ENCODE measurements at regions not wholly inside any gene's neighbourhood (a gene's known extent, or its start where the extent isn't known, plus 50 kb on each side); places are given as distances from the start of the nearest gene placed in this dataset.

GRCh38 chr1:73868810-73869336 lies 329.1 kb downstream of the LRRIQ3 start:
- no peak overlapping the region for H3K4me3 Mint-ChIP-seq (ENCODE audit: low read depth)
- H3K9me3 Mint-ChIP-seq (ENCODE audit: low read depth) = peaks cover 3% of the 10 kb centered on the region
- H3K27ac Mint-ChIP-seq = no peak overlapping the region
- no peaks in the 10 kb centered on the region for H3K36me3 Mint-ChIP-seq (ENCODE audit: insufficient read depth)
- no peak for DNase-seq (ENCODE audit: low spot score, unreplicated experiment)
- H3K4me1 Mint-ChIP-seq (ENCODE audit: low read depth) = peaks cover 6% of the 10 kb centered on the region
- TF ChIP-seq, protein P1, sequence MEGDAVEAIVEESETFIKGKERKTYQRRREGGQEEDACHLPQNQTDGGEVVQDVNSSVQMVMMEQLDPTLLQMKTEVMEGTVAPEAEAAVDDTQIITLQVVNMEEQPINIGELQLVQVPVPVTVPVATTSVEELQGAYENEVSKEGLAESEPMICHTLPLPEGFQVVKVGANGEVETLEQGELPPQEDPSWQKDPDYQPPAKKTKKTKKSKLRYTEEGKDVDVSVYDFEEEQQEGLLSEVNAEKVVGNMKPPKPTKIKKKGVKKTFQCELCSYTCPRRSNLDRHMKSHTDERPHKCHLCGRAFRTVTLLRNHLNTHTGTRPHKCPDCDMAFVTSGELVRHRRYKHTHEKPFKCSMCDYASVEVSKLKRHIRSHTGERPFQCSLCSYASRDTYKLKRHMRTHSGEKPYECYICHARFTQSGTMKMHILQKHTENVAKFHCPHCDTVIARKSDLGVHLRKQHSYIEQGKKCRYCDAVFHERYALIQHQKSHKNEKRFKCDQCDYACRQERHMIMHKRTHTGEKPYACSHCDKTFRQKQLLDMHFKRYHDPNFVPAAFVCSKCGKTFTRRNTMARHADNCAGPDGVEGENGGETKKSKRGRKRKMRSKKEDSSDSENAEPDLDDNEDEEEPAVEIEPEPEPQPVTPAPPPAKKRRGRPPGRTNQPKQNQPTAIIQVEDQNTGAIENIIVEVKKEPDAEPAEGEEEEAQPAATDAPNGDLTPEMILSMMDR (IDR thresholded peaks at IDR 0.05; ENCODE audit: unreplicated experiment) = no peak
- no peaks in the 10 kb centered on the region for H3K27me3 Mint-ChIP-seq

GRCh38 chr1:73862355-73862754 lies 335.6 kb downstream of the LRRIQ3 start:
- no peak overlapping the region for H3K4me3 Mint-ChIP-seq (ENCODE audit: low read depth)
- H3K27ac Mint-ChIP-seq = peak overlapping the region; percentile 34
- TF ChIP-seq, protein P1 (IDR thresholded peaks at IDR 0.05; ENCODE audit: unreplicated experiment) = no peak
- H3K36me3 Mint-ChIP-seq (ENCODE audit: insufficient read depth) = no peaks in the 10 kb centered on the region
- DNase-seq (ENCODE audit: low spot score, unreplicated experiment) = no peak
- no peaks in the 10 kb centered on the region for H3K27me3 Mint-ChIP-seq
- H3K9me3 Mint-ChIP-seq (ENCODE audit: low read depth) = peaks cover 7% of the 10 kb centered on the region
- H3K4me1 Mint-ChIP-seq (ENCODE audit: low read depth) = peaks cover 25% of the 10 kb centered on the region

DNA sequence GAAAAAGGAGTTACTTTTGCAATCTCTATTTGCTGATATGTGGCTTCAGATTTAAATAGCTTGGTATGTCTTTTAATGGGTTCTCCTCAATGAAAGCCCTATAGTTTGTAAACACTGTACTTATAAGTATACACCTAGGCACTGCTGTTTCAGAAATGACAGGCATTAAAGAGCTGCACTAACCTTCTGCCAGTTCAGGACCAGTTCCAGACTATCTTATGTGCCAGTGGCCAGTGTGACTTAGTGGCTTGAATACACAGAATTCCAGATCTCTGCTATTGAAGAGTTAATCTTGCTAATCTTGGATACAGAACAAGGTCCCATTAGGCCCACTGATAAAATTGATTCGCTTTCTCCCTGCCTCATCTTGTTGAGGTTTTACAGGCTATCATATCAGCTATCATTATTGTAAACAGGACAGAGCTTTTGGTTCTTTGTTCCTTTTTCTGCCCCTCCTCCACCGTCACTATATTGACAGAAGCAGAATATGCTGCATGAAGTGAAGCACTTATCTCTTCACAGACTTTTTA lies 337.5 kb downstream of the LRRIQ3 start:
- peaks cover 7% of the 10 kb centered on the region for H3K9me3 Mint-ChIP-seq (ENCODE audit: low read depth)
- no peak for DNase-seq (ENCODE audit: low spot score, unreplicated experiment)
- no peaks in the 10 kb centered on the region for H3K27me3 Mint-ChIP-seq
- TF ChIP-seq, protein P1 (IDR thresholded peaks at IDR 0.05; ENCODE audit: unreplicated experiment) = no peak
- no peak overlapping the region for H3K4me3 Mint-ChIP-seq (ENCODE audit: low read depth)
- no peaks in the 10 kb centered on the region for H3K36me3 Mint-ChIP-seq (ENCODE audit: insufficient read depth)
- H3K27ac Mint-ChIP-seq = peak overlapping the region; percentile 10
- peaks cover 25% of the 10 kb centered on the region for H3K4me1 Mint-ChIP-seq (ENCODE audit: low read depth)

- TF ChIP-seq, protein P1 (IDR thresholded peaks at IDR 0.05; ENCODE audit: unreplicated experiment) = no peak
- H3K9me3 Mint-ChIP-seq (ENCODE audit: low read depth) = peaks cover 5% of the 10 kb centered on the region
- no peak for DNase-seq (ENCODE audit: low spot score, unreplicated experiment)
- H3K27me3 Mint-ChIP-seq = no peaks in the 10 kb centered on the region
- no peak overlapping the region for H3K27ac Mint-ChIP-seq
- H3K36me3 Mint-ChIP-seq (ENCODE audit: insufficient read depth) = no peaks in the 10 kb centered on the region
- no peak overlapping the region for H3K4me3 Mint-ChIP-seq (ENCODE audit: low read depth)
- H3K4me1 Mint-ChIP-seq (ENCODE audit: low read depth) = peaks cover 25% of the 10 kb centered on the region
Observed at GRCh38 chr1:73859227-73859626, 338.7 kb downstream of the LRRIQ3 start.

DNA sequence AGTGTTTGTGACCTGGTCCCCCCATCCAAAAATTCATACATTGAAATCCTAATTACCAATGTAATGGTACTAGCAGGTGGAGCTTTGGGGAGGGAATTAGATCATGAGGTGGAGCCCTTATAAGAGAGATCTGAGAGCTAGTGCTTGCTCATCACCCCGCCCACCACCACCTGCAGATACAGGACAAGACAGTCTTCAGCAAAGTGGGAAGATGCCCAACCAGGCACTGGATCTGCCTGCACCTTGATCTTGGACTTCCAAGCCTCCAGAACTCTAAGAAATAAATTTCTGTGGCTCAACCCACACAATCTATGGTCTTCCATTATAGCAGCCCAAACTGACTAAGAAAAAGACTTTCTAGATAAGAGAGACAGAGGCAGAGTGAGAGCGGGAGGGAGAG lies 343.4 kb downstream of the LRRIQ3 start:
- peaks cover 4% of the 10 kb centered on the region for H3K9me3 Mint-ChIP-seq (ENCODE audit: low read depth)
- no peak for DNase-seq (ENCODE audit: low spot score, unreplicated experiment)
- no peak overlapping the region for H3K4me3 Mint-ChIP-seq (ENCODE audit: low read depth)
- H3K27me3 Mint-ChIP-seq = peaks cover 3% of the 10 kb centered on the region
- no peak overlapping the region for H3K27ac Mint-ChIP-seq
- TF ChIP-seq, protein P1 (IDR thresholded peaks at IDR 0.05; ENCODE audit: unreplicated experiment) = no peak
- H3K4me1 Mint-ChIP-seq (ENCODE audit: low read depth) = no peaks in the 10 kb centered on the region
- no peaks in the 10 kb centered on the region for H3K36me3 Mint-ChIP-seq (ENCODE audit: insufficient read depth)
